ENCODE measurements at regions not wholly inside any gene's neighbourhood (a gene's known extent, or its start where the extent isn't known, plus 50 kb on each side); places are given as distances from the start of the nearest gene placed in this dataset.

DNA sequence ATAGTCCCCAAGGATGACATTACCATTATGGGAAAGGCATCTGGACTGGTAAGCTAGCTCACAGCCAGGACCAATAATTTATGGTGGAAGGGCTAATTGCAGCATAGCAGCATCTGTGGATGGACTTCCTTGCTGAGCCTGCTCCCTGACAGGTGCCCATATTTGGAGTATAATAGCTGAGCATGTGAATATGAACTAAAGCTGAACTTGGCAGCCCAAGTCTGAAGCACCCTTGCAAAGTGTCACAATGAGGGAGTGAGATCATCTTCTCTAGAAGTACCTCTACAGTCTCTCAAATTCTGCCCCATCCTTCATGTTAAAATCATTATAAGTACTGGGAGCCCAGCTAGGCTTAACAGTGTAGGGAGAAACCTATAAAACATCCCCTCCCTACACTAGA lies 128.2 kb upstream of the INPP4B start:
- DNase-seq: no peak

DNA sequence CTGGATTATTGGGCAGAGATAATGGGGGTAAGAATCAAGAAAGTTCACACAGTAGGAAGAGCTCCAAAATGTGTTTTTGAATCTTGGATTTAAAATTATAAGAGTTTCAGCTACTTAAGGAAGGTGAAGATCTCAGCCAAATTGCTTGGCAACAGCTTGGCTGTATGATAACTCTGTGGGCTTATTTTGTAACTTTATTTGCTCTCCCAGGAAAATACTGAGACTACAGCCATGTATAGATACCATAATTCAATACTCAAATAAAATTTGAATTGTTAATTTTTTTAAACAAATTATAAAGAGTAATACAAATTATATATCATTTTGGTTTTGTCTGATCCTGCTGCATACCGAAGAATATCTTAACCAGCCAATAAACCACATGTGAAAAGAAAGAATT lies 129.5 kb upstream of the INPP4B start:
- no peak for DNase-seq

DNA sequence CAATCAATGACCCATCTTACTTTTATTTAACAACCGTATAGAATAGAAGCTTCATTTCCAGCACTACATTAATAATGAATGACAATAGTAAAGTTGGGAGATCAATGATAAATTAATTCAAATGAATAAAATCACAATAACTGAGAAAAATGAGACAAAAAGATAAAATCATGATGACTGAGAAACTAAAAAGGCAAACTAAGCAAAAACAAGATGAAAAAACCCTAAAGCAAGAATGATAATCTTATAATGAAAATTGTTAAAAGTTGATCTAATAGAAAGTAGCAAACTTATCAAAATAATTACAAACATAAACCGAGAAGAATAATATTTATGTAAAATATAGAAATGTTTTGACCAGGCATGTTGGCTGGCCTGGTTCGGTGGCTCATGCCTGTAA lies 130.4 kb upstream of the INPP4B start:
- no peak for DNase-seq

DNA sequence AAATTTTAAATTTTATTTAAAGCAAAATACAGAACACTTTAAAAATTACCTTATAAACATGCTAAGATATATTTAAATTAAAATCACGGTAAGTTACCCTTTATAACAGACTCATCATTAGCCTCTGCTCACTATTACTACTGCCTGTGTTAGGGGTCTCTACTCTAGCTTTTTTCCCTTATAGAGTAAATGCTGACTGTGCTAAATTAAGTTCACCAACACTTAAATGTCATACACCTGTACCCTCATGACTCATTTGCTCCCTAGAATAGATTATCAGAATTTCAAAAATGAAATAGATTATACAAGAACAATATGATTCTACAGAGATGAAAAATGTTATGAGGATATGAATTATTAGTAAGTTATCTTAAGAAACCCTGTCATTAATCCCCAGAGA lies 131.1 kb upstream of the INPP4B start:
- no peak for DNase-seq

DNA sequence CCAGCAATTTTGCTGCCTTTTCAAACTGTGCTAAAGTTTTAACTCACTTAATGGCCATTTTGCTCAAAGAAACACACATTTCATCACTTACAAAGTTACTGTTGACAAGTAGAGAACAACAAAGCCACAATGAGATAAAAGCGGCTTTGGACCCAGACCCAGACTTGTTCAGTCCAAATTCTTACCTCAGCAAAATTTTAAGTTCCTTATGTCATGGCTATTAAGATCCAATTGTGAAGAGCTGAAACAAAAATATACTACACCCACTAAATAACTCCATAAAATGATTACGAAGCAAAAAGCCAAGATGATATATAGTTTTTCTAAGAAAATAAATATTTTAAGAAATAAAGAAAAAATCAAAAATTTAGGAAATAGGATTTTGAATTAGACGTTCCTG lies 137.0 kb upstream of the INPP4B start:
- DNase-seq: no peak

DNA sequence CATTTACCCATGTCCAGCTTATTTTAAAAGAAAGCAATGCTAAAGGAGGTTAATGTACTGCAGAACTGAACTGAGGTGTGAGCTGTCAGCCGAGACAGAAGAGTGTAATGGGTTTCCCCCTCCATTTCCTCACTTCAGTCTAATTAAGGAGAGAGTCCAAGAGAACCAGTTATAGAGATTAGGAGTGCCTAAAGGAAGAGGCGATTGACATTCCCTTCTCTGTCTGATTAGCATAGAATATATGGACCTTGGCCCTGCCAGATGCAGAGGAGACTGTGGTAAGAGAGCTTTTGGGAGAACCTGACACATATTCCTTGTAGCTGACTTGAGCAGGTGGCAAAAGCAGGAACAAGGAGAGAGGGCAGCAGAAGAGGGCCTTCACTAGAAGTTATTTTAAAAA lies 137.5 kb upstream of the INPP4B start:
- no peak for DNase-seq

DNA sequence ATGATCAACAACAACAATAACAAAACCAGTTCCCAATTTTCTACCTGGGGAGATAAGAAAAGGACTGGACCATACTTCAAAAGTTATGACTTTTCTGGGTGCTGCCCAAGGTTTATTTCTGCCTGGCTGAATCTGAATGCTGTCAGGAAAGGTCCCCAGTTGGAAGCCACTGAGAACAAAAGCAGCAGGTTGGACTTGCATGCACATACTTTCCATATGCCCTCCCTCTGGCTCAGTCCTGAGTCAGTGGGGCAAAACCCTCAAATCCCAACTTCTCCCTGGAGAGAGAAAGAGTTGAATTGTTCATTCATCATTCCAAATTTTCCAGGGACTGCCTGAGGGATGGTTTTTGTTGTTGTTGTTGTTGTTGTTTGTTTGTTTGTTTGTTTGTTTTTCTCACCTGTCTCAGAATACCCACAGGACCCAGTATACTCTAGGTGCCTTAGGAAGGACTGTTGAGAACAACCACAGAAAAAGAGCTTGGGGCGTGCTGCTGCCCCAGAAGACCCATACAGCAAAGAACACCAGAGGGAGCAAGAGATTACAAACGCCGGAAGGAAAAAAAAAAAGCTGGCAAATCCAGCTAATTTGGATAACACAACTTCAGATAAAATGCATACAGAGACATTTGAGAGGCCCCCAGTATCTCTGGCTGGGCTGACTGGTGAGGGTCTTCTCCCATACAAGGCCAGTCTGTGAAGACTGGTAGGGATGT lies 138.9 kb upstream of the INPP4B start:
- no peak for DNase-seq

DNA sequence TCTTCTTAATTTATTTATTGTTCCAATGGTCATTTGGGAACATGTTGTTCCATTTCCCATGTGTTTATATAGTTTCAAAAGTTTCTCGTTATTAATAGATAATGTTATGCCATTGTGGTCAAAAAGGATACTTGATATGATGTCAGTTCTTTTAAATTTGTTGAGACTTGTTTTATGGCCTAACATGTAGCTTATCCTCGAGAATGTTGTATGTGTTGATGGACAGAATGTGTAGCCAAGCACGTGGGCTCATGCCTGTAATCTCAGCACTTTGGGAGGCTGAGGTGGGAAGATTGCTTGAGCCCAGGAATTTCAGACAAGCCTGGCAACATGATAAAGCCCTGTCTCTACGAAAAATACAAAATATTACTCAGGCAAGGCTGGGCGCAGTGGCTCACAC lies 168.5 kb upstream of the USP38 start:
- DNase-seq: no peak

DNA sequence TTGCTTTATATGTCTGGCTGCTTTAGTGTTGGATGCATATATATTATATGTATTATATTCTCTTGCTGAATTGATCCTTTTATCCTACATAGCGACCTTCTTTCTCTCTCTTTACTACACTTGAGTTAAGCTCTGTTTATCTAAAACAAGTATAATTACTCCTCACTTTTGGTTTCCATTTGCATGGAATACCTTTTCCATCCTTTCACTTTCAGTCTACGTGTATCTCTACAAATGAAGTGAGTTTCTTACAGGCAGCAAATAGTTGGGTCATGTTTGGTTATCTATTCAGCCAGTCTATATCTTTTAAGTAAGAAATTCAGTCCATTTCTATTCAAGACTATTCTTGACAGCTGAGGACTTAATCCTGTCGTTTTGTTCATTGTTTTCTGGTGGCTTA lies 167.5 kb upstream of the USP38 start:
- no peak for DNase-seq

DNA sequence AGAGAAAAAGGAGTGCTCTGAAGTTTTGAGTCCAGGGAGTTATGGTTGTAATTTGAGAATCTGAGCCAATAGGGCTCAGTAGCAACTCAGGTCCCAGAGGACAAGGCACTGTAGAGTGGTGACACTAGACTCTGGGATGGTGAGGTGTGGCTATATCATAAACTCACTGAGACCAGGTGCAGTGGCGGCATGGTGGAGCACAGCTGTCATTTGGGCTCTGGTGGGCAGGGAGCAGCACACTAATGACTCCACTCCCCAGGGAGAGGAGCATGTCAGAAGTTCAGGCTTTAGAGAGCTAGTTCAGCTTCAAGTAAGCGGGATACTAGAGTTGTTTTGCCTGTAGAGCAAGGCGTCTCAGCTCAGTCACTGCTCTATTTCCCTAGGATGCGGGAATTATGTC lies 165.4 kb upstream of the USP38 start:
- DNase-seq: peak; percentile 14

DNA sequence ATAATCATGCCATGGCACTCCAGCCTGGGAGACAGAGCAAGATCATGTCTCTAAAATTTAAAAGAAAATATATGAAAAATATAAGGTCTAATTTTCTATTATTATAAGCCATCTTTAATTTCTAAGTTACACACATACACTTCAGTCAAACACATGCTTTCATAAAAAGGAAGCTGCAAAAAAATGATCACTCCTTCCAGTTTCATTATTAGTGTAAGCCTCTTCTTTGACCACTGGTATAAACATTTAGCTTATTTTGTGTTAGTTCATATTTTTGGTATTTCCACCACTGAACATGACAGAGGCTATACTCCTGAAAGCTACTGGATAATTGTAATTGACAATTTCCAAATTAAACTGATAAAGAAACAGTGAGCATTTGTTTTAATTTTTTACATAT lies 163.3 kb upstream of the USP38 start:
- no peak for DNase-seq

DNA sequence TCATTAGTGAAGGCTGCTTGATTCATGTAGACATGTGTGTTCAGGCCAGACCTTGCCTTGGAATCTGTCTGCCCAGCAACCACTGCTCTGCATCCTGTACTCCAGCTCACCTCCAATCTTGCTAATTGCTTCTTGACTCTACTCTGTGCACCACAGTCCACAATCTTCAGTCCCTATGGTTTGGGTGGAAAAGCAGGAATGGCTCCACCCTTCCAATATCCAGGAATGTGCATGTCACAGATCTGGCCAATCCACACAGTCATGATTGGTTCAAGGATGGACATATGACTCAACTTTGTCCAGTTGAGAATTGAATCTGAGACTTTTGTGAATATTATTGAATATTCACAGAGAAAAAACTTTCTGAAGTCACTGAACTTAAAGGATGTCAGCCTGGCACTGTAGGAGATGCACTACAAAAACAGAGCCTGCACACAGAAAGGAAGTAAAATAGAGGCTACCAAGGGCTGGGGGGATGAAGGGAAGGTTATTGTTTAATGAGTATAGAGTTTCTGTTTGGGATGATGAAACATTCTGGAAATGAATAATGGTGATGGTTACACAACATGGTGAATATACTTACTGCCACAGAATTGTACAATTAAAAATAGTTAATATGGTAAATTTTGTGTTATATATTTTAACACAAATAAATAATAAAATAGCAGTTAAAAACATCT lies 161.3 kb upstream of the USP38 start:
- no peak for DNase-seq

DNA sequence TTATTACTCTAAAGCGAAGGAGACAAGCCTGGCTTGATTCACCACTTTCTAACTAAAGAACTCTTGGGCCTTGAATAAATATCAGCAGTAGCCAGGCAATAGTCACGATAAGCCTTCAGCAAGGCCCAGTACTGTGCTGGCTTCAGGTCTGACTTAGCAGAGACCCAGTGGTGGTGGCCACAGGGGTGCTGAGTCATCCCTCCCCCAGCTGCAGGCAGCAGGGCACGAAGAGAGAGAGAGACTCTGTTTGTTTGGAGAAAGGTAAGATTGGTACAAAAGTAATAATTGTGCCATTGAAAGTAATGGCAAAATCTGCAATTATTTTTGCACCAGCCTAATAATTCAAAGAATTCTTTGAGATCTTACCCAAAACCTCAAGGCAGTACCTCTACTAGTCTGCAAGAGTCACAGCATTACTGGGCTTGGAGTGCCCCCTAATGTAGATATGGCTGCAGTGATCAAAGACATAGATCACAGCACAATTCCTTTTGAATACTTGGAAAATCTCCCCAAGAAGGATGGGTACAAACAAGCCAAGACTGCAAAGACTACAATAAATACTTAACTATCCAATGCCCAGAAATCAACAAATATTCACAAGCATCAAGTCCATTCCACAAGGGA lies 159.5 kb upstream of the USP38 start:
- no peak for DNase-seq

DNA sequence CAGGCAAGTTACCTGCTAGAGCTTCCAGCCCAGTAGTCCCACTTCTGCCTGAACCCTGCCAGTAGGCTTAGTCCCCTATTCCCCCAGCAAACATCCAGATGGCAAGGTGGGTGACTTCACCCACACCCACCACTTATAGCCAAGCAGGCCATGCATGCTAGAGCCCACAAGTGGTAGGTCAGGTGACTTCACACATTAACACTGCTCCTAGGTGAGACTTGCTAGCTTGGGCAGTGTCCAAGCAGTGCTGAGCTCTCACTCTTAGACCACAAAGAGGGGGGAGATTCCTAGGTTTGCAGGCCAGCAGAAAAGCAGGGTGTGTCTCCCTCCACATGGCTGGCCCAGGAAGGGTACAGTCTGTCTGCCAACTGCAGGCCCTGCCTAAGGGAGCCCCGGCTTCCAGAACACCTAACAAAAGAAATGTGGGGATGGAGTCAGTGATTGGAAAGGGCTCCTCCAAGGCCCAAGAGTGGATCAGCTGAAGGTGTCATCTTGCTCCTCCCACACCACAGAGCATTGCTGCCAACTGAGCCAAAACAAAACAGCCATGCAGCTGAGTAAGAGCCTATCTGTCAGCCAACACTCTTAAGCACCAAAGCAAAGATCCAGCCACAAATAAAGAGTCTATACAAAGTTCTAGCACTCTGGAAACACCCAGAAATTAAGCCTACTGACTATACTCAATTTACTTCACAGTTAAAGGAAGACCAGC lies 158.1 kb upstream of the USP38 start:
- no peak for DNase-seq

DNA sequence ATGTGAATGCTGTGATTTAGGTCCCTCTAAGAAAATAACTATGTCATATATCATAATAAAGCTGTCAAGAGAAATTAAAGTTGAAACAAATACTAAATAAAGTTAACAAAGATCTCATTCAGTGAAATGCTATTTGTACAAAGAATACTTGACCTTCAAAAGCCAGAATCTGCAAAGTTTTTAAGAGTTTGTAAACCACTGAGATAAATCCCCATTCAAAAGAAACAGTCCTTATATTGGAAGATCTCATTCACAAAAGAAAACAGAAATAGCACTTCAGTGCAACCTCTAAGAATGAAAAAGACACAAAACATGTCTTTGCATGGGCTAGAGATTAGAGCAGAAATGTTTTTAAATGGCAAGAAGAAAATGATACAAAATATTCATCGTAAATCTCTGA lies 149.1 kb upstream of the USP38 start:
- DNase-seq: no peak

DNA sequence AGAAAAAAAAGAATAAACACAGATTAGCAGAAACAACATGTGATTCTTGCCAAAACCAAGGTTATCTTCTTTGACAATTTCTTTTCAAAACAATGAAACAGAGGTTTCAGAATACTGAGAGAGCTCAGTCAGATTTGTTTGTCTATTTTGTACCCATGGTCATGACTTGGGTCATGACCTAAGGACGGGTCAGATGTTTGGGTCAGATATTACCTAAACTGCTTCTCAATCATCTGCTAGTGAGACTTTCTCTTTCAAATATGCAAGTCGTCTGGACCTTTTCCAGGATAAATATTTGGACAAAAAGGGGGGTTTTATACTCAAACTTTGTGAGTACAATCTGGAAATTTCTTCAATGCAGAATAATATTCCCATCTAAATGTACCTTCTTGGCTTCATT lies 148.3 kb upstream of the USP38 start:
- DNase-seq: no peak

DNA sequence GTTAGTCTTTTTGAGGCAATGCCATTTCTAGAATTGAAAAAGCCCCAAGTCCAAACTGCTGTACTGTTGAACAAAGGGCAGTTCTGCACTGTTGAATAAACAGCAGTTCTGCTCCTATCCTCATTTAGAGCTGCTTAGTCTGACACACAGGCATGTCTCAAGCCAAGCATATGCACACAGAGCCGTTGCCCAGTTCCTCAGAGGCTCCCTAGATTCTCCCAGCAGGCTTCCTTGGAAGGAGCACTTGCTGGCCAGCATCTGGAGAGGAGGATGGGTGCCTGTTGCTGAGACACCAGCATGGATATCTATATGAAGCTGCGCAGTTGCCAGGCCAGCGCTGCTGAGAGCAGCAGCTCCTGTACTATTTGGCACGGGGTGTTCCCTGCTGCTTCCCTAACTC lies 138.3 kb upstream of the USP38 start:
- DNase-seq: no peak

DNA sequence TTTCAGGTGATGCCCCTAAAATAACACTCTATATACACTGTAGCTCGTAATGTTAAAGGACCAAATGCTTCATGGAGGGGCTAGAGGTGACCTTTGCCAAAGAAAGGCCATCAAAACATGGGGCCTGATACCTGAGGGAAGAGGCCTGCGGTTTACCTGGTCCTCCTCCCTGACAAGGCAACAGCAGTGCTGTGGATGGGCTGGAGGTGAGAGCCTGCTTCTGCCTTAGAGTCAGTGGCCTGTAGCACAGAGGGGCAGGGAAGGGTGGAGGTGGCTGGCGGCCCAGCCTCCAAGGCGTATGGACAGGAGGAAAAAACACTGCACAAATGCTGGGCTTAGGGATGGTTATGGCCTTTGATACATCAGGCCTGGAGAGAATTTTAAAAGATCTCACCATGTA lies 137.8 kb upstream of the USP38 start:
- no peak for DNase-seq

DNA sequence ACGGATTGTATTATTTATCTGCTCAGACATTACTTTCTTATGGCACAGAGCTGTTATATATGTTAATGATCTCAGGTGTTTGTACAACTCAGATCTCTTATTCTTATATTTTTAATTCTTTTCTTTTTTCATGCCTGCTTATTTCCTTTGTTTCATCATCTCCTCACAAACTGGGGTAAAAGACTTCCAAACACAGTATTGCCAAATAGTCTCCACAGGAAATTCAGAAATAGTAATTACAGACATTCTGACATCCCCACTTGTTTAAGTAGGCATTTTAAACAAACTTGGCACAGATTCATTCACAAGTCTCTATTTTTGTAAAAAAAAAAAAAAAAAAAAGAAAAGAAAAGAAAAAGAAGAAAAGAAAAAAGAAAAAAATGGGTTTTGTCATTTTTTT lies 129.7 kb upstream of the USP38 start:
- DNase-seq: no peak

DNA sequence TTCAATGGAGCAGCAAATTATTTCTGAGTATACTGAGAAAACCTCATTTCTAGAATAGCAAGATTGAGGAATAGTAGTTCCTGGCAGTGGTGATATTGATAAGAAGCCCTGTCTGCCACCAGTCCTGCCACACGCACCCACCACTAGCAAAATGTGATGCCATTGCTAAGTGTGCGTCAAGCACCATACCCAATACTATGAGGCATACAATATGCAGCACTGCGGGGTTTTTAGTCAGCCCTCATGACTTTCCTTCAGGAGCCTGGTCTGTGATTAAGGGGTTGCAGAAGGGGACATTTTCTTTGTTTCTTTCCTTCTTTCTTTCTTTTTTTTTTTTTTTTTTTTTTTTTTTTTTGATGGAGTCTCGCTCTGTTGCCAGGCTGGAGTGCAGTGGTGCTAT lies 128.7 kb upstream of the USP38 start:
- DNase-seq: no peak

DNA sequence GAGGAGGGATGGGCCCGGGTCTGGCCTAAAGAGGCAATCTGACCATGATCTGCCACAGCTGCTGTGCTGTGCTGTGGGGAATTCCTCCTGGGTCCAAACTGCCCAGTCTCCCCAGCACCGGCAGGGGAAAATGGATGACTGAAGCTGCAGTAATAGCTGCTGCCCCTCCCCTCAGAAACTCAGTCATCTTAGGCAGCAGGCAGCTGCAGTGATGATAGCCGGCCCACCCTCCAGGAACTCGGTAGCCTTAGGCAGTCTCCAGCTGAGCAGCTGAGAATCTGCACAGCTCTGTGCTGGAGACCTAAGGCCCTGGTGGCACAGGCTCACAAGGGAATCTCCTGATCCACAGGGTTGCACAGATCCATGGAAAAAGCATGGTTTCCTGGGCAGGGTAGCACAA lies 113.4 kb upstream of the USP38 start:
- no peak for DNase-seq

DNA sequence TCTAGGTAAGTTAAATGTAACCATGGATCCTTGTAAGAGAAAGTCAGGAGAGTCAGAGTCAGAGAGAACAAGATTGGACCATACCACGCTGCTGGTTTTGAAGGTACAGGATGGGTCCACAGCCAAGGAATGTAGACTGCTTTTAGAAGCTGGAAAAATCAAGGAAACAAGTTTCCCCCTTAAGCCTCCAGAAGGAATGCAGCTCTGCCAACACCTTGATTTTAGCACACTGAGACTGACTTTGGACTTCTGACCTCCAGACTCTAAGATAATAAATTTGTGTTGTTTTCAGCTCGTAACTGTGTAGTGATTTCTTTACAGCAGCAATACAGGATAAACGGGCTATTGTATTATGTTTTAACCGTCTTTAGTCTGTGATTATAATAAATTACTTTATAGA lies 108.0 kb upstream of the USP38 start:
- no peak for DNase-seq

DNA sequence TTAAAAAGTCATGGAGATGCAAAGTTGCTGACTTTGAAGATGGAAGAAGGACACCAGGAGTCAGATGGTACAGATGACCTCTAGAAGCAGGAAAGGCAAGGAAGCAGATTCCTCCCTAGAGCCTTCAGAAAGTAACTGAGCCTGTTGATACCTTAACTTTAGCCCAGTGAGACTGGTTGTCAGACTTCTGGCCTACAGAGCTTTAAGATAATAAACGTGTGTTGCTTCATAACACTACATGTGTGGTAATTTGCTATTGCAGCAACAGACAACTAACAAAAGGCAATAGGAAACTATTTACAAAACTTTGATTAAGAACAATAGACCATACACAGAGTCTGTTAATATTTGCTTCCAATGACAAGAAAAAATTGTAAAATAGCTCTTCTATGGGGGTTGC lies 102.0 kb upstream of the USP38 start:
- no peak for DNase-seq

Data from NCI-H2107 (cell line).